ENCODE measurements at regions not wholly inside any gene's neighbourhood (a gene's known extent, or its start where the extent isn't known, plus 50 kb on each side); places are given as distances from the start of the nearest gene placed in this dataset.
"Not testable (repeated sequence)": the region's sequence is repeated elsewhere in the genome, so short reads cannot be mapped to it uniquely, and the experiment has no call there.

DNA sequence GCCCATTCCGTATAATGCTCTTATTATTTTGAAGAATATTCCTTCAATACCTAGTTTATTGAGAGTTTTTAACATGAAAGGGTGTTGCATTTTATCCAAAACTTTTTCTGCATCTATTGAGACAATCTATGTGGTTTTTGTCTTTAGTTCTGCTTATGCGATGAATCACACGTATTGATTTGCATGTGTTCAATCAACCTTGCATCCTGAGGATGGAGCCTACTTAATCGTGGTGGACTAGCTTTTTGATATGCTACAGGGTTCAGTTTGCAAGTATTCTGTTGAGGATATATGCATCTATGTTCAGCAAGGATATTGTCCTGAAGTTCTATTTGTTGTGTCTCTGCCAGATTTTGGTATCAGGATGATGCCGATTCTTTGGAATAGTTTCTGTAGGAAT, 1070.3 kb upstream of the CDH18 start:
- DNase-seq (ENCODE audit: low read depth), result no peak

DNA sequence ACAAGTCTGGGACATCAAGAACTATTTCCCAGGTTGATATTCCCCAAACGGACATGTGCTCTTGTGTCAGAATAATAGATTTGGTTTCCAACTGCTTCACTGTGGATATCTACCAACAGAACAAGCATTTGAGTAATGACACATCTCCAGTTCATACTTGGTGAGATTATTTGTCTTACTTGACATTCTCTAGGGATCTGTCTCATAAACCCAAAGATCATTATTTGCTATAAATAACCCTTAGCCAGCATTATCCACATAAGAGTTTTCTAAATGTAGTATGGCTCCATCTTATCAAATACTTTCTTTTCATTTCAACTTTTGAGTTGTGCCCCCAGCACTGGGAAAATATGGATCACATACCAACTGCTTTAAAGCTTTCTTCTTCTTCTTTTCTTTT, 1063.9 kb upstream of the CDH18 start:
- no peak for DNase-seq (ENCODE audit: low read depth)

DNA sequence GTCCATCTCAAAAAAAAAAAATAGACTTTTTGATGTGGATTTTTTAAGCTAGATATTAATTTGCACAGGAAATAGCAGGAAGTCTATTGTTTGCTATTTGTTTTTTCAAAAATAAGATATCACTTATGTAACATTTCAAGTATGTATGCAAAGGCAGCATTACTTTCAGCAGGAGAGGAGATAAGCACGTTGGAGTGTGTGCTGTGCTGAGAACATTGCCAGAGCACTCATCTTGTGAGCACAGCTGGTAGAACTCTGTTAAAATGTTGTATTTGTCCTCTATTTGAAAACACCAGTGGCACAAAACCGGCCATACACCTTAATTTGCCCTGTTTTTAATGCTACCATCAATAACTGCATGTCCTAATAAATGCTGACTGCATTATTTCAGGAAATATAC, 1061.9 kb upstream of the CDH18 start:
- DNase-seq (ENCODE audit: low read depth), result no peak

DNA sequence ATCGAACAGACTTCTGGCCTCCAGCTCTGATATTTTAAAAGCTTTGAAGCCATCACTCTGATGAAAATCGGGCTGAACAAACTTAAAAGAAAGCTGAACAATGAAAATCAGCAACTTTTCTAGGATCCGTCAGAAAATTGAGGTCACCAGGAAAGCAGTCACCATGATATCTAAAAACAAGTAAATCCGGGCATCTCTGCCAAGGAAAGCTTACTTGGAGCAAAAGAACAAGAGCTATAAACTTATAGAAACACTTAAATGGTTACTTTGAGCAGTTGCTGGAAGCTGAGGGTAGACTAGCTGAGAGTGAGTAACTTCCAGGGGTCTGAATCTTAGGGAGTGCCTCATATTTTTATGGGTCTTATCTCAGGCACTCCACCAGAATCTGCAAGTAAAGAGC, 1043.0 kb upstream of the CDH18 start:
- no peak for DNase-seq (ENCODE audit: low read depth)

DNA sequence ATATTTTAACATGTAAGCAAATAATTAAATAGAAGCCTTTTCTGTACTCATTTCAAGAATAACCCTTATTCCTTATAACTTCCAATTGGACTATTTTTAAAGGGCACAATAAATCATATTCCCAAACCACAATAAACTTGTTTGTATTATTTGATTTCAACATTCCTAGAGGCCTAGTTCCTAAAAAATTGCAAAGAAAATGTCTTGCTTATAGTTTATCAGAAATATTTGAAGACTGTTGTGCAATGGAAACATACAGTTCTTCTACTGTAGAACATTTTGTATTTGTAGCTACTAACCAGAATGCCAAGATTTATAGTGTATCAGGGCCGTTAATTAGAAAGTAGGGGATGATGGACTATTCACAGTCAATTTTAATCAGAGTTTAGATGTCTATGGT, 1037.0 kb upstream of the CDH18 start:
- DNase-seq (ENCODE audit: low read depth), result no peak

DNA sequence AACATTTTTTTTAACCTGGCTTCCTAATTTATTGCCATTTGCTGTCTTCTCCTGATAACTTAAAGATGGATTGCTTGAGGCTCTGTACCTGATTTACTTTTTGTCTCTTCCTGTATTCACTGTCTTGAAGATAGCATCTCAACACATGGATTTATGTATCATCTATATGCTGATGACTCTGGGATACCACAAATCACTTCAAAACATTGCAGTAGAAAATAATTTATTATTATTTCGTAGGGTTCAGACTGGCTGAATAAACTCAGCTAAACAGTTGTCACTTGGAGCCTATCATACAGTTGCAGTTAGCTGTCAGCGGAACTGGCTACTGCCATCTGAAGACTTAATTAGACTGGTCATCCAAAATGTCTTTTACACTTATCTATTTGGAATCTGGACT, 1025.2 kb upstream of the CDH18 start:
- no peak for DNase-seq (ENCODE audit: low read depth)

DNA sequence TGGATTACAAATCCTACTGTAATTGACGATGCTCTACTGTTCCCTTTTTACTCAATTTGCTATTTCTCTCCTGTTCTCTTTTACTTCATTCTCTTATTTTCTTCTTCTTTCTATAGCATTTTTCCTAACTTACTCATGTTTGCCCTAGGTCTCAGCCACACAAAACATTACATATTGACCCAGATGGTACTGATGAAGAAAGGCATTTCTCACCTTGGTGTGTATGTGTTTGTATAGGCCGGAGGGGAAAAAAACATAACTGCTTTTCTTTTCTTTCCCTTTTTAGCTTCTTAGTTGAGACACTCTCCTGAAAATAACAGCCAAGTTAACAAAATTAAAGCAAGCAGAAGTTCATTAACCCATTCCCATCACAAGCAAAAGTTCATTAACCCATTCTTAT, 1019.8 kb upstream of the CDH18 start:
- DNase-seq (ENCODE audit: low read depth), result no peak

DNA sequence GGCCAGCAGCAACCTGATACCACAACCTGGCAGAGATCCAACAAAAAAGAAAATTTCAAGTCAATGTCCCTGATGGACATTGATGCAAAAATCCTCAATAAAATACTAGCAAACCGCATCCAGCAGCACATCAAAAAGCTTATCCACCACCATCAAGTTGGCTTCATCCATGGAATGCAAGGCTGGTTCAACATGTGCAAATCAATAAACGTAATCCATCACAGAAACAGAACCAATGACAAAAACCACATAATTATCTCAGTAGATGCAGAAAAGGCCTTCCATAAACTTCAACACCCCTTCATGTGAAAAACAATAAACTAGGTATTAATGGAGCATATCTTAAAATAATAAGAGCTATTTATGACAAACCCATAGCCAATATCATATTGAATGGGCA, 1000.9 kb upstream of the CDH18 start:
- DNase-seq (ENCODE audit: low read depth), result not testable (repeated sequence)

DNA sequence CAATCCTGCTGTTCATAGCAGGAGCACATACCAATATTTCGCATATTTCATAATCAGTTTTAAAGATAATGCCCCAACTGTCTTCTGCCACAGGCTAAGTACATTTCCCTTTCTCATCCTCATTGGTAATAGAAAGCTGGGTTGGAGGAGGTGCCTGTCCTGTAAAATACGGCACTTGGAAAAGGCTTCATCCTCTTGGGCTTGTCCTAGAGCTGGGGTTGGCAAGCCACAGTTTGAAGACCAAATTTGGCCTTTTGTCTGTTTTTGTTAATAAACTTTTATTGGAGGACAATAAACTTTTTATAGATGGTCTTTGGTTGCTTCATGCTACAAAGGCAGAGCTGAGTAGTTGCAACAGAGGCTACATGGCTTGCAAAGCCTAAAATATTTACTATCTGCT, 997.8 kb upstream of the CDH18 start:
- no peak for DNase-seq (ENCODE audit: low read depth)

DNA sequence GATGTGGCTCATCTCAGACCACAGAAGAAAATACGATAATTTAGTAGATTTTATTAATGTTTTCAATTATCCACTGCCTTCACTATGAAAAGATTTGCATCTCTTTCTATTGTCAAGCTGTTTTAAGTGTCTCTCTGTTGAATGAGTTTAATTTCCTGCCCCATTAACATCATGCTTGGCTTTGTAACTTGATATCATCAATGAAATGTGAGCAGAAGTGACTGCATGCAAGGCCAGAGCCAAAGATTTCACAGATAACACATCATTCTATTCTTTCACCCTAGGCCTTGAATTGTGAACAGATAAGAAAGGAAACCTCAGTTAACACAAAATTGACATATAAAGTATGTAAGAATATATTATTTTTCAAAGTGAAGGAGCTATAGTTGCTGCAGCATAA, 986.4 kb upstream of the CDH18 start:
- DNase-seq (ENCODE audit: low read depth), result peak; percentile 2

DNA sequence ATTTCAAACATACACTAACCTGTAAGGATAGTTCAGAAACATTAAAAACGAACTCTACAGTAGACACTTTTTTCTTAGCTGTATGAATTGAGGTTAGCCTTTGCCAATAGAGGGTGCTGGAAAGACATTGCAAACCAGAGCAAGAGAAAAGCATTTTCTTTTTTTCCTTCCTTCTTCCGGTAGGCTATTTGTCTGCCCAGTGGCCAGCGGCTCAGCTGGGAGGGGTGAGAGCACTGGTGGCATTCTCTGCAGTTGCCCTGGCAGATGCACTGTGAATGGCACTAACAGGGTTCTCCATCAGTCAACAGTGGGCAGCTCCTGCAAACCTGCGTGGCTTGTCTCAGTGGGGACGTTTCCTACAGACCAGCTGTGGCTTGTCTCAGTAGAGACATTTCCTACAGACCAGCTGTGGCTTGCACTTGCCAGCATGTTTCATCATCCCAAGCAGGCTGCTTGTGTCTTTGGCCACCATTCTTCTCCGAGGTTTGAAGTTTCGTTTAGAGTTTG, 984.5 kb upstream of the CDH18 start:
- peak; percentile 62 for DNase-seq (ENCODE audit: low read depth)

DNA sequence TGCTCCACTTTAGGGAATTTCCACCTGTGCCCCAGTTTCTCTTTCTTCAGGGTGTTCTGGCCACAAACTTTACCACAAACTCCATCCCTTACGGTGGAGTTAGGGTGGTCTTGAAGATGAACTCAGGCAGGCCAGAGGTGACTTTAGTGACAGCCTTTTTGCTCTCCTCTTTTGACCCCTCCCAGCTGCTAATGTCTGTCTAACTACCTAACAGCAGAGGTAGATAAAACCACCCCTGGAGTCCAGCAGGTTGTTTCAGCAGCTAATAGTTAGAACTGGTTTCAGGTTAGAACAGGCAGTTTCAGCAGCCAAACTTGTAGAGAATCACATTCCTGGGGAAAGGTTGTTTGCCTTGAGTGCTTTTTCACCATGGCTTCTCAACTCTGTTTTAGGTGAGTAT, 971.3 kb upstream of the CDH18 start:
- no peak for DNase-seq (ENCODE audit: low read depth)

DNA sequence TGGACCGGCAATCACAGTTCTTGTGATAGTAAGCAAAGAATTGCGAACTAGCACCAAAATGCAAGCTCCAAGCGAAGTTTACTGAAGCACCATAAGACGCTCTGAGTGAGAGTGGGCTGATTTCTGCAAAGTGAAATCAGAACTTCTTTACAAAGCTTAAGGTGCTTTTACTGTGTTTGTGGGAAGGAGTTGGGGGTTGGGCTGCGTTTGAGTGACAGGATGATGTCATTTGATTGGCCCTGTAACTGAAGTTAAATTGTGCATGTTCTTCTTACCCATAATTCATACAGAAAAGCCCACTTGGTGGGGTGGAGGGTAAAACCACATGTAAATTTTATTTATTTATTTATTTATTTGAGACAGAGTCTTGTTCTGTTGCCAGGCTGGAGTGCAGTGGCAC, 970.6 kb upstream of the CDH18 start:
- no peak for DNase-seq (ENCODE audit: low read depth)

DNA sequence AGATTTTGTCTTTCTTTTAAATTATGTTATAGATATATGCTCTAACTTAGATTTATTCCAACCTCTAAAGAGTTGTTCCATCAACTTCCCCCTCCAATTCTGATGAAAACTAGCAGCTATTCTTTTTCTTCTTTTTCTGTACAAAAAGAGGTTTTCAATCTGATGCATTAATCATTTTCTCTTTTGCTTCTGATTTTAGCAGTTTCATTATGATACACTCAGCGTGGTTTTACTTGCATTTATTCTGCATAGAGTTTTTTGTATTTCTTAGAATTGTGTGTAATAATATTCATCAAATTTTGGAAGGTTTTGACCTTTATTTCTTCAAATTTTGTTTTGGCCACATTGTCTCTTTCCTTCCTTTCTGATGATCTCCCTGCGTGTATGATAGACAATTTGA, 968.1 kb upstream of the CDH18 start:
- DNase-seq (ENCODE audit: low read depth), result no peak

DNA sequence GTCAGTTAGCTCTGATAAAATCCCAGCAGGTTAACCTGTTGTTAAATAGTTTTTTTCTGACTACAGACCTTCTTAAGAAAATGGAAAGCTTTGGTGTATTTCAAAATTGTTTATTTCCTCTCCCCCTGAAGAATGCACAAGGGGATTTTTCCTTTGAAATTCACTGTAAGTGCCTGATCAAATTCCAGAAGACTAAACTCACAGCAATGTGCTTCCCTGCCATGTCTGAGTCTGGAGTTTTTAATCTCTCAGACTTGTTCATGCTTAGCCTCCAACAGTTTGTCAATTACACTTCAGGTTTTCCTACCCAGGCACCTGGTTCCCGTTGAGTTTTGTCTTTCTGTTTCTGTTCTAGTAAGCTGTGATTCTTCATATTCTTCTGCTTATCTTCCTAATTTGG, 961.6 kb upstream of the CDH18 start:
- DNase-seq (ENCODE audit: low read depth), result no peak

DNA sequence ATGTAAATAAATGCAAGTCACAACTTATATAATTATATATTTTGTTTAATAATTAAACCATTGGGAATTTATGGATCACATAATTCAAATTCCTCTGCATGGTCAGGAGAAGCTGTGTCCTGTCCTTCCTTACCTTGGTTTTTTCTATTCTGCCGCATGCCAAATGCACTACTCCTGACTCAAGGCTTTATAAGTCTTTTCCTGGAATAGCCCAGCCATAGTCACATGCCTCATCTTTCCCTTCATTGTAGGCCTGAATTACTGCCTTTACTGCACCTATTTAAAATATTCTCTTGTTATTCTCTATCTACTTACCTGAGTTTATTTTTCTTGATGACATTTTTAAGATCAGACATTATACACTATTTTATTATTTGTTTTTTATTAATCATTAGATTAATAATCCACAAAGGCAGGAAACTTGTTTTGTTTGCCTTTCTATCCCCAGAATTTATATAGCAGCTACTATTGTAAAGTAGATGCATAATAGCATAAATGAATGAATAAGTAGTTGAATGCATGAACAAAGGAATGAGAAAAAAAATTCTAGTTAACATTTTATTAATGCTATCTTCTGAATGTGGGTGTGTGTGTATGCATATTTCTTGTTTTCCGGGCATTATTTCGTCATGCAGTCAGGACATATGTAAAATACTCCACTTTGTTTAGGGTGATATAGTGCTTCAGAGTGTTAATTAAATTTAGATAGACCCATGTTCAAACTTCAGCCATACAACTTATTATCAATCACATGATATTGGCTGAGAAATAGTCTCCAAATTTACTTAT, 955.4 kb upstream of the CDH18 start:
- not testable (repeated sequence) for DNase-seq (ENCODE audit: low read depth)

DNA sequence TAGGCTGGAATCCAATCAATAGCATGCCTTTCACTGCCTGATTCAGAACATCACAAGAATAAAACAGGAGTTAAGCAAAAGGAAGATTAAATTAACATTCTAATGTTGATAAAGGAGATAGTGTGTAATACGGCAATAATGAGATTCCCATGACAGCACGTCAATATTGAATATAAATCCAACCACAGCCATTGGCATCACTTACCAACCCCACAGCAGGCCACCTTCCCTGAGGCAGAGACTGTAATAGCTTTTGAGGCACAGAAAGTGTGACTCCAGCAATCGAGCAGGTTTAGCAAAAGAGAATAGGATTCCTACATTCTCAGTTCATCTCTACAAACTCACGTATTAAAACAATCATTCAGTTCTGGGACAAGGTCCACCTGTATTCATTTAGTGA, 954.6 kb upstream of the CDH18 start:
- not testable (repeated sequence) for DNase-seq (ENCODE audit: low read depth)

DNA sequence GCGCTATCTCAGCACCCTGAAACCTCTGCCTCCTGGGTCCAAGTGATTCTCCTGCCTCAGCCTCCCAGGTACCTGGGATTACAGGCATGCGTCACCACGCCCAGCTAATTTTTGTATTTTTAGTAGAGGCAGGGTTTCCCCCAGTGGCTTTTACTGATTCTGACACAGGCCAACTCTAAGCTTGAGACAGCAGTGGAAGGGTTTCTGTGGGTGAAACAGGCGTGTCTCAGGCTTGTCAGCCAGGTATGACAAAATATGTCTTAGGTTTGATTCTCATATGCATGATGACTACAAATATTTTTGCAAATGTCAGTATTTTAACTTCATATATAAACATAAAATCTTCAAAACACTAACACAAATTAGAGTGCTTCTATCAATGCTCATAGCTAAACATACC, 952.8 kb upstream of the CDH18 start:
- not testable (repeated sequence) for DNase-seq (ENCODE audit: low read depth)

DNA sequence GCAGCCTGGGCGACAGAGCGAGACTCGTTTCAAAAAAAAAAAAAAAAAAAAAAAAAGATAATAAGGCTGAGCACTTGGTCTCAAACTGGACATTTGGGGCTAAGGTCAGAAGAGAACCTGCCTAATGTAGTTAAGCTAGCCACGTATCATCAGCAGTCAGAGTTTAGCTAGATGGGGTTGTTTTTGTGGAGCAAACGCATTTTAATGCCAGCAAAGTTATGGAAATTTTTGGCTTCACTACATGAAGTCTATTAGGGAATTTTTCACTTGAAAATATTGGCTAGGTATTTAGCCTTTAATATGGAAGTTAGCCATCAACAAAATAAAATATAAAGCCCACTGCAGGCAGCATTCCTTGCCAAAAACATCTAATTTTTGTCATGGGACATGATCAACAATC, 902.9 kb upstream of the CDH18 start:
- not testable (repeated sequence) for DNase-seq (ENCODE audit: low read depth)

DNA sequence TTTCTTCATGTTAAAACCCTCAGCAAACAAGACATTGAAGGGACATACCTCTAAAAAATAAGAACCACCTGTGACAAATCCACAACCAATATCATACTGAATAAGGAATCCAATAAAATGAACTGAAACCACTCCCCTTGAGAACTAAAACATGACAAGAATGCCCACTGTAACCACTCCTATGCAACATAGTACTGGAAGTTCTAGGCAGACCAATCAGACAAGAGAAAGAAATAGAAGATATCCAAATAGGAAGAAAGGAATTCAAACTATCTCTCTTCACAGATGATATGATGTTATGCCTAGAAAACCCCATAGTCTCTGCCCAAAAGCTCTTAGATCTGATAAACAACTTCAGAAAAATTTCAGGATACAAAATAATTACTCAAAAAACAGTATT, 887.7 kb upstream of the CDH18 start:
- not testable (repeated sequence) for DNase-seq (ENCODE audit: low read depth)

DNA sequence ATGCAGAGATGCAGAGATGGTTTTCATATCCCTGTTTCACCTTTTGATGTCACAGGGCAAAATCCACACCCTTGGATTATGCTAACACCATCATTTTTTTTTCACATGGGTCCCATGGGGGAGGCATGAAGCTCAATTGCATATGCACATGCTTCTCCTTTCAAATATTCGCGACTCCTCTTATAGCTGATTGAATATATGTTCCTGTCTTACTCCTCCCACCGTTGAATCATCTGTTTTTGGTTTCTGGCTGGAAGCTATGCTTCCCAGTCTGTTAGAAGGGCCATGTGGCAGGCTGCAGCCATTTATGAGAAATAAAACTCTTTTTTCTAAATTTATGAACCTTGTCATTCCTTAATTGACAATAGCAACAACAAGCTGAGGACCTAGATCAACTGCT, 877.9 kb upstream of the CDH18 start:
- not testable (repeated sequence) for DNase-seq (ENCODE audit: low read depth)

DNA sequence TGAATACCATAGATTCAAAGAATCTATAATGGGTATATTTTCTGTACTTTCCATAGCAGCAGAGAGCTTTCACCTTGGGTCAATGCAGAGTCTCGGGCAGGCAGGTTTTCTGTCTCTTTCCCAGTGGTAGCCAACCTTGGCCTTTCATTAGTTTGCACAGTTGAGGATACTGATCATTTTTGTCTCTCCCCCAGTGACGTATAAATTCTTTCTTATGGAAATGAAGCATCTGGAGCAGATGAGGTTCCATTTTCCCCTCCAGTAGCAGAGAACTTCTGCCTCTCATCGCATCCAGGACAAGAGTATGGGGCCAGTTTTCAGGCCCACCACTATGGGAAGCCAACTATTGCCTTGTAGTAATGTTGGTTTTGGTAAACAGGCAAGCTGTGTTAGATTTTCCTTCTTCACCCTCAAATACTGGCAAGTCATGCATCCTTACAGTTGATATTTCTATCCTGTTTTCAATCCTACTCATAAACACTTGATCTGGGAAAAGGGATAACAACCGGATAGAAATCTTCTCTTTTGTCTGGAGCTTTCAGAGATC, 845.2 kb upstream of the CDH18 start:
- DNase-seq (ENCODE audit: low read depth), result peak; percentile 4

DNA sequence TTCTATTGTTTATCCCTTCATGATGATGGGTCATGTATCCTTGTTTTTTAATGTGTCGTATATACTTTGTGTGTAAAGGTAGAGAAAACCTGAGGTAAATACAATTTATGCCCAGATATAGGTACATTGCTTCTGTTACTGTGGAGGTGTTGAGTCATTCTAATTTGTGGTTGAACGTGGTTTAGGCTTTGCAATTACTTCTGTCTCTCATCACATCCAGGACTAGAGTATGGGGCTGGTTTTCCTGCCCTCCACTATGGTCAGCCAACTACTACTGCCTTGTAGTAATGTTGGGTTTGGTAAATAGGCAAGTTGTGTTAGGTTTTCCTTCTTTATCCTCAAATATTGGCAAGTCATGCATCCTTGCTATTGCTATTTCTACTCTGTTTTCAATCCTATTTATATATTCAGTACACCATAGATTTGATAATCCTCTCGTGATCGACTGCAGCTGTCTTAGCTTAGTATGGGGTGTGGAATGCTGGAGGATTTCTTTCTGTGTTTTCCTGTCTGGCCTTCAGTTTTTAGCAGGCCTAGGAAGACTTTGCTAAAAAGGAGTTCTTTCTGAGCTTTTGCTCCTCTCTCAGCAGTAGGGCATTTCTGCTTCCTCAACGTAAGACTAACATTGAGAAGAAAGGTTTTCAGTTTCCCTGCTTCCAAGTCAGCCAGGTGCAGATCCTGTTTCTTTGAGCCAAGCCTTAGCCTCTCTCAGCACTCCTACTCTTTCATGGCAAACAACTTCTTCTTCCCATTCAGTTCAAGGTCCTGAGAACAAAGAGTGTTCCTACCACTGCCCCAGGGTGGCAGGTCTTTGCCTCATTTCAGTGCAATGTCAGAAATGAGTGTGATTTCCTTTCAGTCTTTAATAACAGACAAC, 844.4 kb upstream of the CDH18 start:
- no peak for DNase-seq (ENCODE audit: low read depth)
